B cell (primary cell): ENCODE measurements at regions not wholly inside any gene's neighbourhood (a gene's known extent, or its start where the extent isn't known, plus 50 kb on each side); places are given as distances from the start of the nearest gene placed in this dataset.

ENCODE experiments used
- ATAC-seq: fragments of 200-7000 bp; cut with Tn5 transposase; one replicate; pipeline ENCODE4 v1.10.0; 2021; ENCODE audit warnings: low read depth, mild to moderate bottlenecking, moderate number of reproducible peaks, moderate library complexity
- CTCF ChIA-PET: fragments of 350-600 bp; sonication (Branson Sonifier 250); formaldehyde crosslinking; loops from one replicate; lab custom pipeline; 2021; ENCODE audit warnings: antibody characterized with exemption, inconsistent platforms; lab: Charles Lee
- POLR2A ChIA-PET: fragments of 350-600 bp; sonication (Branson Sonifier 250); formaldehyde crosslinking; loops from one replicate; lab custom pipeline; 2021; ENCODE audit warnings: antibody characterized with exemption; lab: Charles Lee
- DNase-seq: peaks from one replicate; pipeline ENCODE4 v3.0.0; 2013
- H2AFZ ChIP-seq: 2 replicates; pipeline ENCODE4 v1.6.1; 2012; ENCODE audit warnings: mild to moderate bottlenecking, low read depth, low read length; ENCODE audit not compliant: insufficient read depth, poor library complexity, severe bottlenecking
- H3K27ac ChIP-seq, 2 donors: 1 replicate in 1 of 2; 2 replicates in 1 of 2; pipeline ENCODE4 v1.5.1; 2012 to 2013; ENCODE audit warnings: low read length in 2 of 2, mild to moderate bottlenecking in 2 of 2, moderate library complexity in 1 of 2
- H3K27me3 ChIP-seq, 4 experiments: fragments of 200-600 bp in 1 of 4; sonication (generic) in 1 of 4; replicated peaks in 1 of 4; 1 replicate in 2 of 4; 2 replicates in 2 of 4; pipeline versions ENCODE4 v1.6.1 to v1.7.0; 2013 to 2016; ENCODE audit warnings: low read length in 3 of 4, mild to moderate bottlenecking in 2 of 4, mixed read lengths in 1 of 4, moderate library complexity in 1 of 4; ENCODE audit not compliant: insufficient read depth in 4 of 4, control insufficient read depth in 3 of 4; ENCODE audit errors: control extremely low read depth in 1 of 4
- H3K36me3 ChIP-seq, 2 experiments: replicated peaks in 1 of 2; 1 replicate in 1 of 2; 2 replicates in 1 of 2; pipeline versions ENCODE4 v1.6.1 to v1.7.1; 2013; ENCODE audit warnings: low read length in 1 of 2; ENCODE audit not compliant: insufficient read depth in 2 of 2, control insufficient read depth in 1 of 2; ENCODE audit errors: control extremely low read depth in 1 of 2, extremely low read depth in 1 of 2
- H3K4me1 ChIP-seq, 2 donors: fragments of 200-600 bp in 1 of 2; sonication (generic) in 1 of 2; 1 replicate in 1 of 2; 2 replicates in 1 of 2; pipeline versions ENCODE4 v1.5.1 to v1.6.1; 2013 to 2017; ENCODE audit warnings: low read length in 2 of 2; ENCODE audit not compliant: control insufficient read depth in 2 of 2, insufficient read depth in 2 of 2
- H3K4me2 ChIP-seq: replicated peaks from 2 replicates; pipeline ENCODE3; 2012; ENCODE audit warnings: mild to moderate bottlenecking, low read depth, low read length; ENCODE audit not compliant: poor library complexity, severe bottlenecking
- H3K4me3 ChIP-seq, 5 experiments: fragments of 200-600 bp in 1 of 5; sonication (generic) in 1 of 5; 1 replicate in 3 of 5; 2 replicates in 2 of 5; pipeline versions ENCODE4 v1.5.1 to v1.7.0; 2011 to 2016; ENCODE audit warnings: low read length in 4 of 5, mild to moderate bottlenecking in 4 of 5, low read depth in 2 of 5, control low read depth in 1 of 5, moderate library complexity in 1 of 5; ENCODE audit not compliant: insufficient read depth in 1 of 5; ENCODE audit errors: control extremely low read depth in 1 of 5, extremely low read depth in 1 of 5
- H3K79me2 ChIP-seq: fragments of 200-600 bp; sonication (generic); one replicate; pipeline ENCODE4 v1.6.0; 2016; ENCODE audit warnings: low read length; ENCODE audit not compliant: control insufficient read depth, insufficient read depth
- H3K9ac ChIP-seq: fragments of 200-600 bp; sonication (generic); 2 replicates; pipeline ENCODE4 v1.6.1; 2017; ENCODE audit warnings: mild to moderate bottlenecking, low read length, moderate library complexity
- H3K9me3 ChIP-seq, 3 donors: one replicate each; pipeline versions ENCODE4 v1.6.1 to v1.7.1; 2013; ENCODE audit warnings: low read length in 2 of 3; ENCODE audit not compliant: control insufficient read depth in 2 of 3, insufficient read depth in 1 of 3; ENCODE audit errors: control extremely low read depth in 1 of 3
- H4K20me1 ChIP-seq: 2 replicates; pipeline ENCODE4 v1.6.0; 2012; ENCODE audit warnings: mild to moderate bottlenecking, low read length; ENCODE audit not compliant: insufficient read depth, control insufficient read depth, poor library complexity, severe bottlenecking
- H3K27ac Mint-ChIP-seq: one replicate; pipeline ENCODE4 v1.8.0; 2021; ENCODE audit warnings: mixed read lengths
- H3K27me3 Mint-ChIP-seq: one replicate; pipeline ENCODE4 v1.8.0; 2021; ENCODE audit warnings: mixed read lengths
- H3K4me1 Mint-ChIP-seq: one replicate; pipeline ENCODE4 v1.8.0; 2021; ENCODE audit warnings: mixed read lengths
- H3K4me3 Mint-ChIP-seq: one replicate; pipeline ENCODE4 v1.8.0; 2021; ENCODE audit warnings: mixed read lengths
- H3K9me3 Mint-ChIP-seq: one replicate; pipeline ENCODE4 v1.8.0; 2022; ENCODE audit warnings: mixed read lengths; ENCODE audit not compliant: insufficient read depth
- EZH2 ChIP-seq: IDR thresholded peaks from 2 replicates; pipeline ENCODE4 v1.6.1; 2012; ENCODE audit warnings: borderline replicate concordance, low read depth, mild to moderate bottlenecking, moderate library complexity, low read length; ENCODE audit not compliant: insufficient read depth, poor library complexity, severe bottlenecking
- WGBS: methylation state at CpG from one replicate; pipeline ENCODE4 v1.1.5; 2013; ENCODE audit warnings: missing lambda C conversion rate; ENCODE audit not compliant: insufficient coverage; 5-methylcytosine and 5-hydroxymethylcytosine counted together
- intact Hi-C: fragments of 100-400 bp; cut with micrococcal nuclease; formaldehyde crosslinking; loops from one replicate; pipeline ENCODE4 v1.10.0; 2022
- TF ChIP-seq, protein P1 (sequence below): fragments of 200-600 bp; IDR thresholded peaks from one replicate; pipeline ENCODE4 v1.8.0; 2022; ENCODE audit warnings: antibody characterized with exemption, mild to moderate bottlenecking

DNA sequence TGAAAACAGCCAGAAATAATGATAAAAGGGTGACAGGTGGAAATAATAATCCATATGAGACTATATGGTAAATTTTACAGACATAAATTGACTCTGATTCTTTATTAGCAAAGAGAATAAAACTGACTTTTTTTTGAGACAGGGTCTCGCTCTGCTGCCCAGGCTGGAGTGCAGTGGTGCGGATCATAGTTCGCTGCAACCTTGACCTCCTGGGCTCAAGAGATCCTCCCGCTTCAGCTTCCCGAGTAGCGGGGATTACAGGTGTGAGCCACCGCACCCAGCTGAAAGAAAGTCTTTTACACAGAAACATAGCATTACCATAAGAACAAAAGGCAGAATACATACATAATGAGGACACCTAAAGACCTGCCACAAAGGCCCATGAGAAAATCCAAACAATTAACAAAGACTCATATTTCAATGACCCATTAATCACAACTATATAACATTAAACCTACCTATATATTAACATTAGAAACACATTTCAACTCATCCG, 51.5 kb upstream of the DIP2C start:
- TF ChIP-seq, protein P1, sequence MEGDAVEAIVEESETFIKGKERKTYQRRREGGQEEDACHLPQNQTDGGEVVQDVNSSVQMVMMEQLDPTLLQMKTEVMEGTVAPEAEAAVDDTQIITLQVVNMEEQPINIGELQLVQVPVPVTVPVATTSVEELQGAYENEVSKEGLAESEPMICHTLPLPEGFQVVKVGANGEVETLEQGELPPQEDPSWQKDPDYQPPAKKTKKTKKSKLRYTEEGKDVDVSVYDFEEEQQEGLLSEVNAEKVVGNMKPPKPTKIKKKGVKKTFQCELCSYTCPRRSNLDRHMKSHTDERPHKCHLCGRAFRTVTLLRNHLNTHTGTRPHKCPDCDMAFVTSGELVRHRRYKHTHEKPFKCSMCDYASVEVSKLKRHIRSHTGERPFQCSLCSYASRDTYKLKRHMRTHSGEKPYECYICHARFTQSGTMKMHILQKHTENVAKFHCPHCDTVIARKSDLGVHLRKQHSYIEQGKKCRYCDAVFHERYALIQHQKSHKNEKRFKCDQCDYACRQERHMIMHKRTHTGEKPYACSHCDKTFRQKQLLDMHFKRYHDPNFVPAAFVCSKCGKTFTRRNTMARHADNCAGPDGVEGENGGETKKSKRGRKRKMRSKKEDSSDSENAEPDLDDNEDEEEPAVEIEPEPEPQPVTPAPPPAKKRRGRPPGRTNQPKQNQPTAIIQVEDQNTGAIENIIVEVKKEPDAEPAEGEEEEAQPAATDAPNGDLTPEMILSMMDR, result no peak
- TF ChIP-seq EZH2, result no peak
- Mint-ChIP-seq H3K27ac (no peak overlapping the region), H3K9me3 (peaks cover 4% of the 10 kb centered on the region), H3K4me3 (no peak overlapping the region), H3K4me1 (no peaks in the 10 kb centered on the region), H3K27me3 (peaks cover 24% of the 10 kb centered on the region)
- Histone ChIP-seq H3K36me3 (no peaks in the 10 kb centered on the region), H4K20me1 (no peaks in the 10 kb centered on the region), H3K9me3 (peaks cover 0 to 4% (median 0%) of the 10 kb centered on the region in 3 donors), H3K4me1 (no peaks in the 10 kb centered on the region), H3K9ac (no peak overlapping the region), H3K79me2 (no peaks in the 10 kb centered on the region), H3K4me2 (no peak overlapping the region), H3K27me3 (peaks cover 0 to 3% (median 0%) of the 10 kb centered on the region in 4 experiments), H3K27ac (no peak overlapping the region), H2AFZ (no peak overlapping the region), H3K4me3 (no peak overlapping the region)
- no peak for DNase-seq
- no peak for ATAC-seq
- ChIA-PET CTCF (no interaction called here), POLR2A (no interaction called here)
- intact Hi-C loops, result no loop called here
- 93% methylated on average over 7 of the region's 8 CpGs for WGBS

DNA sequence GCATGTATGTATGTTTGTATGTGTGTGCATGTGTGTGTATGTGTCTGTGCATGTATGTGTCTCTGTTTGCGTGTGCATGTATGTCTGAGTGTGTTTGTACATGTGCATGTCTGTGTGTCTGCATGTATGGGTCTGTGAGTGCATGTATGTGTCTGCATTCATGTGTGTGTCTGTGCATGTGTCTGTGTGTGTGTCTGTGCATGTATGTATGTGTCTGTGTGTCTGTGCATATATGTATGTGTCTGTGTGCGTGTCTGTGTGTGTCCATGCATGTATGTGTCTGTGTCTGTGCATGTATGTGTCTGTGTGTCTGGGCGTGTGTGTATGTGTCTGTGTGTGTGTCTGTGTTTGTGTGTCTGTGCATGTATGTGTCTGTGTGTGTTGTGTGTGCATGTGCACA, 49.9 kb upstream of the DIP2C start:
- Mint-ChIP-seq H3K27me3 (peaks cover 24% of the 10 kb centered on the region), H3K4me3 (no peak overlapping the region), H3K27ac (no peak overlapping the region), H3K9me3 (peaks cover 2% of the 10 kb centered on the region), H3K4me1 (no peaks in the 10 kb centered on the region)
- POLR2A ChIA-PET, result no interaction called here
- Histone ChIP-seq H3K4me3 (no peak overlapping the region), H3K9ac (no peak overlapping the region), H2AFZ (no peak overlapping the region), H3K4me2 (no peak overlapping the region), H3K79me2 (no peaks in the 10 kb centered on the region), H3K36me3 (no peaks in the 10 kb centered on the region), H4K20me1 (no peaks in the 10 kb centered on the region), H3K27ac (no peak overlapping the region), H3K9me3 (no peaks in the 10 kb centered on the region), H3K4me1 (no peaks in the 10 kb centered on the region), H3K27me3 (peaks cover 0 to 3% (median 0%) of the 10 kb centered on the region in 4 experiments)
- no peak for ATAC-seq
- 88% methylated on average over 3 of the region's 3 CpGs for WGBS
- DNase-seq, result no peak
- TF ChIP-seq EZH2, result no peak
- TF ChIP-seq, protein P1, result no peak
- intact Hi-C loops, result no loop called here
- CTCF ChIA-PET, result no interaction called here
